Epithelial cell of prostate (primary cell): ENCODE measurements at regions not wholly inside any gene's neighbourhood (a gene's known extent, or its start where the extent isn't known, plus 50 kb on each side); places are given as distances from the start of the nearest gene placed in this dataset.
A peak's percentile ranks its signal among the peaks of the same experiment; 100 is the strongest.

ENCODE experiments used
- DNase-seq: peaks from one replicate; pipeline ENCODE4 v3.0.0-alpha.2; 2011; ENCODE audit warnings: low read depth, low spot score
- H3K27ac ChIP-seq: fragments of 450-650 bp; 2 replicates; pipeline ENCODE4 v1.5.1; 2017; ENCODE audit warnings: mild to moderate bottlenecking

- H3K27ac ChIP-seq: no peak overlapping the region
- DNase-seq: no peak
Observed at GRCh38 chr2:45166229-45166890, 157.1 kb upstream of the SIX2 start.

DNA sequence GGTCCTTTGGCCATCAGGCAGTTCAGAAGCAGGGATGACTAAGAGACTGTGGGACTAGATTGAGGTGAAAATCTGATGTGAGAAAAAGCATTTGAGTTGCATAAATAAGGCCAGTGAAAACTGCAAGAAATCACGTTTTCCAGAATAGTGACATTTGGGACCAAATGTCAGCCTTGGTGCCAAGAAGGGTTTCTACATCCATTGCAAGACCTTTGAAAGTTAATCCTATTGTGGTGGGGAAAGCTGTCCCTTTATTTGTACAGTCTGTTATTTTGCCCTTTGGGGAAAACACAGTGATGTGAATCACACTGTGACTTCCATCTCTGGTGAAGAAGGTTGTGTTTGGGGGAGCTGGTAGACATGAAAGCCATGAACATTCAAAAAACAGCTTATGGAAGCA is 153.5 kb upstream of the SIX2 start:
- H3K27ac ChIP-seq: no peak overlapping the region
- DNase-seq: no peak

DNA sequence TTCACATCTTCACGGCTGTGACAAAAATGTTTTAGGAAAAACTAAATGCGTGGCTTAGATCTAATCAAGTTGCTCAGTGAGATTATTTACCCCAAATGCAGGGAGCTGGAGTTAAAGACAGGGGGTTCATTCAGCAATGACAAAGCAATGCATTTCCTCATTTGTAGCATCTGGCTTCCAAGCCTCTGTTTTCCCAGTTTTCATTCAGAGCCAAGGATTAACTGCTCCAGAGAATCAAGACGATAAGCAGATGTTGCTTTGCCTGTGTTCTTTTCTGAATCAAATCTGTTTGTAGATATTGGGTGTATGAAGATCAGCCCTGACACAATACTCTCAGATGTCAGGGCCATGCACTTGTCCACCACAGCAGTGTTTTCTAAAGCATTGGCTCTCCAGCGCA is 147.4 kb upstream of the SIX2 start:
- DNase-seq: no peak
- H3K27ac ChIP-seq: no peak overlapping the region

- DNase-seq: no peak
Observed at GRCh38 chr2:45154606-45155155, 145.4 kb upstream of the SIX2 start.

GRCh38 chr2:45154144-45154543 is 144.9 kb upstream of the SIX2 start:
- no peak overlapping the region for H3K27ac ChIP-seq
- DNase-seq: no peak

More at GRCh38 chr2:45154606-45155155, 145.4 kb upstream of the SIX2 start:
- H3K27ac ChIP-seq: no peak overlapping the region

- H3K27ac ChIP-seq: no peak overlapping the region
- DNase-seq: no peak
Observed at GRCh38 chr2:45153121-45153520, 143.9 kb upstream of the SIX2 start.

GRCh38 chr2:45152691-45153090 is 143.4 kb upstream of the SIX2 start:
- H3K27ac ChIP-seq: no peak overlapping the region
- DNase-seq: no peak

DNA sequence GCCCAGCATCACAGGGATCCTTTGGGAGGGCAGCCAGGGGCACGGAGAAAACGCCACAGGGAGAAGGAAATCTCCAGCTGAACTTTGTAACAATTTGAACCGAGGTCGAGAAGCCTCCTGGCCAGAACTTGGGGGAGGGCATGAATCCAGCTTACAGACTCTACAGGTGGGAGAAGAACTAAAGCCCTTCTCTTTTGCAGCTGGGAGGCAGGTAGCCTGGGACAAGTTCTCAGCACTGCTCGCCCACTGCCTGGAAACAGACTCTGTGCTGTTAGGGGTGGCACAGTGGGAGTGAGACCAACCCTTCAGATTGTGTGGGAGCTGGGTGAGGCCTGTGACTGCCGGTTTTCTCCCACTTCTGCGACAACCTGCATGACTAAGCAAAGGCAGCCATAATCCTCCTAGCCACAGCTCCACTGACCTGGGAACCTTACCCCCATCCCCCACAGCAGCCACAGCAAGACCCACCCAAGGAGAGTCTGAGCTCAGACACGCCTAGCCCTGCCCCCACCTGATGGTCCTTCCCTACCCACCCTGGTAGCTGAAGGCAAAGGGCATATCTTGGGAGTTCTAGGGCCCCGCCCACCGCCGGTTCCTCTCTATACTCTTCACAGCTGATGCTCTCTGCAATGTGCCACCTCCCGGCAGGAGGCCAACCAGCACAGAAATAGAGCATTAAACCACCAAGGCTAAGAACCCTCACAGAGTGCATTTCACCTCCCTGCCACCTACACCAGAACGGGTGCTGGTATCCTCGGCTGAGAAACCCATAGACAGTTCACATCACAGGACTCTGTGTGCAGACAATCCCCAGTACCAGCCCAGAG is 136.0 kb upstream of the SIX2 start:
- DNase-seq: no peak
- no peak overlapping the region for H3K27ac ChIP-seq

- DNase-seq: no peak
- no peak overlapping the region for H3K27ac ChIP-seq
Observed at GRCh38 chr2:45141883-45142866, 132.9 kb upstream of the SIX2 start.

DNA sequence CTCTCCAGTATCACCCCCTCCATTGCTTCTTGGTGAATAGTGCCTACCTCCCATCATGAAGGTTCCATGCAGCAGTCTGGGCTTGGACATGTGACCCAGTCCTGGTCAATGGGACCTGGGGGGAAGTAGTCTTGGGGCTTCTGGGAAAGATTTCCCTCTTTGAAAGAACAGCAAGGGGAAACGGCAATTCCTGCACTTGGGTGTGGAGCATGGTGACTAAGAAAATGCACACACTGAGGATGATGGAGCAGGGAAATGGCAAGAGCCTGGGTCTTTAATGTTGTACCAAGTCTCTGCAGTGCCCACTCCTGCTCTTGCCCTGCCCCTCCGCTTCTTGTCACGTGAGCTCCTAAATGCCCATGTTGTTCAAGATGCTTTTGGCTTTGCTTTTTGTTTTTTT is 131.4 kb upstream of the SIX2 start:
- H3K27ac ChIP-seq: no peak overlapping the region

GRCh38 chr2:45138904-45139303 is 129.7 kb upstream of the SIX2 start:
- H3K27ac ChIP-seq: no peak overlapping the region
- no peak for DNase-seq

More for the DNA sequence above, 131.4 kb upstream of the SIX2 start:
- DNase-seq: no peak

- no peak for DNase-seq
- H3K27ac ChIP-seq: no peak overlapping the region
Observed at GRCh38 chr2:45137966-45138695, 128.9 kb upstream of the SIX2 start.

DNA sequence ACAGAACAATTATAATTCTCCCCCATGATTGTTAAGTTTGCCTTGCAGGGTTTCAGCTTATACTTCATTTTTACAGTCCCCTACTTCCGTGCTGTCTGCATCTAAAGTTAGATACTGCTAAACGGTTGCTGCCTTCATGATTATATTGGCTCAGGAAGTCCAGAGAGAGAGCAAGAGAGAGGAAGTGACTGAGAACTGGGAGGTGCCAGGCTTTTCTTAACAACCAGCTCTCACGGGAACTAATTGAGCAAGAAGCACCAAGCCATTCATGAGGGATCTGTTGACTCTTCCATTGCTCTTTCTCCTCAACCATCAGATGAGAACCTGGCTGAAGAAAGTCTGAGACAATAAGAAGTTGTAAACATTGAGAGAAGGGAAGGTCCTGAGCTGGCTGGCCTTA is 125.5 kb upstream of the SIX2 start:
- H3K27ac ChIP-seq: no peak overlapping the region
- no peak for DNase-seq

DNA sequence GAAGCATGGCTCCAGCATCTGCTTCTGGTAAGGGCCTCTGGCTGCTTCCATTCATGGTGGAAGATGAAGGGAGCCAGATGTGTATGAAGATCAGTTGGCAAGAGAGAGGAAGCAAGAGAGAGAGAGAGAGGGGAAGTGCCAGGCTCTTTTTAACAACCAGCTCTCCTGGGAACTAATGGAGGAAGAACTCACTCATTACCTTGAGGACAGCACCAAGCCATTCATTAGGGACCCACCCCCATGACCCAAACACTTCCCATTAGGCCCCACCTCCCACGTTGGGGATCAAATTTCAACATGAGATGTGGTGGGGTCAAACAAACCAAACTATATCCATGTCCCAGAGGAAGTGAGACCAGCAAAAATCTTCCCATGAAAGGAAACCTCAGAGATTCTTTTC is 124.8 kb upstream of the SIX2 start:
- H3K27ac ChIP-seq: no peak overlapping the region
- no peak for DNase-seq

- no peak overlapping the region for H3K27ac ChIP-seq
- no peak for DNase-seq
Observed at GRCh38 chr2:45132551-45132950, 123.3 kb upstream of the SIX2 start.

DNA sequence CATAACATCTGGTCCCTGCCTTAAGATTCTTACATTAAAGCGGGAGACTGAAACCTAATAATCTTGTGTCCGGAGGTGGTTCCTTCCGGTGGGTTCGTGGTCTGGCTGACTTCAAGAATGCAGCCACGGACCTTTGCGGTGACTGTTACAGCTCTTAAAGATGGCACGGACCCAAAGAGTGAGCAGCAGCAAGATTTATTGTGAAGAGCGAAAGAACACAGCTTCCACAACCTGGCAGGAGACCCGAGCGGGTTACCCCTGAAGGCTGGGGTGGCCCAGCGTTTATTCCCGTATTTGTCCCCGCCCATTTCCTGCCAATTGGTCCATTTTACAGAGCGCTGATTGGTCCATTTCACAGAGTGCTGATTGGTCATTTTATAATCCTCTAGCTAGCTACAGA is 122.3 kb upstream of the SIX2 start:
- H3K27ac ChIP-seq: no peak overlapping the region
- DNase-seq: no peak

DNA sequence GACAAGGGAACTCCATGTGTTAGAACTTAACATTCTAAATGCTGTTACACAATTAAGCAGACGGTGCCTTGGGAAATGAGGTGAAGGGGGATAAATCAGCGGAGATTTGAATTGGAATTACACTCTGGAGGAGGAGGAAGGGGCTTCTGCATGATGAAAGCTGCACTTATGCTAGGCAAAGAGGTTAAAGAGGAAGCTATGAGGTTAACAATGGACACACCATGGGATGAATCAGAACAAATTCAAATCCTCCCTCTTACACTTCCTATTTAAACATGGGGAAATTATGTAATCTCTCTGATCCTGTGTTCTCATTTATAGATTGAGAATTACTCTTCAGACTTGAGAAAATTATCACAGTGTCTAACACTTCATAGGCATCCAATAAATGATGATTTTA is 121.5 kb upstream of the SIX2 start:
- H3K27ac ChIP-seq: no peak overlapping the region
- no peak for DNase-seq

DNA sequence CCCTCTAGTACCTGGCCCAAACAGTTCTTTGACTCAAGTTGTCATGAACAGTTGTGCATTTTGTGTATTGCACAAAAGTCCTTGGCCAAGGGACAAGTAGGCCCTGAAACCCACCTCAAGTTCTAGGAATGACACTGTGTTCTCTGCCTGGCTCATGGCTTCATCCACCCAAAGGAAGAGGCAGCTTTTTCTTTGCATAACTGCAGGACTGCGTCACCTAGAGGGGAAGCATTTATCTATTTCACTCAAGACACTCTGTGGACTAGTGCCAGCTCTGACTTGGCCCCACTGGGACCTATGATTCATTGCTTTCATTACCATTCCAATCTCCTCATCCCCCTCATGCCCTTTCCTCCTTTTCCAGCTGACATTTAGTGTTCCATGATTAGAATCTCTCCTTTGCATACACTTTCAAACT is 119.3 kb upstream of the SIX2 start:
- DNase-seq: peak; percentile 3
- no peak overlapping the region for H3K27ac ChIP-seq

DNA sequence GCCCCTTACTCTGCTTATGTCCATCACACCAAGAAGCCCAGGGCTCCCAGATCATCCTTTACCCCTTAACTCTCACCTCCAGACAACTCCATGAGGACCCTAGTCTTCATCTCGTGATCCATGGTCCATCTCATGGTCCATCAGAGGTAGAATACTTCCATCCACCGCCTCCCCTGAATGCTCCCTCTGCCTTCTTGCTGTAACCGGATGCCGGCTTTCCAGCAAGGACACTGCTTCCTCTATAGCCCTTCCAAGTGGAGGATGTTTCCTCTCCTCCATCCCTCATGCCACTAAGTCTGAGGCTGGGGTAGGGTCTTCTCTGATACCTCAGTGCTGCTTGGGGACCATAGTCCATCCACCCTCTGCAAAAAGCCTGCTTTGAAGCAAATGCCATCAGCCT is 118.6 kb upstream of the SIX2 start:
- H3K27ac ChIP-seq: no peak overlapping the region
- no peak for DNase-seq

GRCh38 chr2:45127321-45127720 is 118.1 kb upstream of the SIX2 start:
- no peak for DNase-seq

More at GRCh38 chr2:45127321-45127720, 118.1 kb upstream of the SIX2 start:
- H3K27ac ChIP-seq: no peak overlapping the region
